GM12873 (cell line): ENCODE measurements at regions not wholly inside any gene's neighbourhood (a gene's known extent, or its start where the extent isn't known, plus 50 kb on each side); places are given as distances from the start of the nearest gene placed in this dataset.

Experiments used
- CTCF ChIP-seq: IDR thresholded peaks from 2 replicates; pipeline ENCODE4 v1.5.1; 2012; ENCODE audit warnings: low read depth, mild to moderate bottlenecking, moderate library complexity, low read length, control low read depth; ENCODE audit not compliant: insufficient read depth; ENCODE audit errors: missing control alignments

- no peak for TF ChIP-seq CTCF
Measured at GRCh38 chr3:178900029-178900646, 171.5 kb downstream of the ZMAT3 start.

GRCh38 chr3:178895178-178895789 lies 176.3 kb downstream of the ZMAT3 start:
- no peak for TF ChIP-seq CTCF
